Peyer's patch (tissue), 4 donors: ENCODE measurements at regions not wholly inside any gene's neighbourhood (a gene's known extent, or its start where the extent isn't known, plus 50 kb on each side); places are given as distances from the start of the nearest gene placed in this dataset.

Source experiments
- CTCF ChIP-seq, 6 experiments: fragments of 450-650 bp in 4 of 6; fragments of 200-600 bp in 2 of 6; sonication (generic) in 1 of 6; IDR thresholded peaks; one replicate each; pipeline ENCODE4 v1.5.1; 2017 to 2019; ENCODE audit warnings: antibody characterized with exemption in 6 of 6, mild to moderate bottlenecking in 3 of 6, moderate library complexity in 1 of 6
- POLR2A ChIP-seq, 2 donors: fragments of 450-650 bp; IDR thresholded peaks; one replicate each; pipeline ENCODE4 v1.5.1; 2017; ENCODE audit warnings: antibody characterized with exemption in 2 of 2, mild to moderate bottlenecking in 2 of 2, moderate library complexity in 2 of 2

- TF ChIP-seq POLR2A (IDR thresholded peaks at IDR 0.05) (no peak), CTCF (IDR thresholded peaks at IDR 0.05) (no peak)
Measured at GRCh38 chr21:23478381-23478780, 2128.9 kb downstream of the MRPL39 start.
